Glomerular visceral epithelial cell (primary cell): ENCODE measurements at regions not wholly inside any gene's neighbourhood (a gene's known extent, or its start where the extent isn't known, plus 50 kb on each side); places are given as distances from the start of the nearest gene placed in this dataset.

Source experiments
- DNase-seq: peaks from one replicate; pipeline ENCODE4 v3.0.0-alpha.2; 2016; ENCODE audit errors: extremely low spot score

DNA sequence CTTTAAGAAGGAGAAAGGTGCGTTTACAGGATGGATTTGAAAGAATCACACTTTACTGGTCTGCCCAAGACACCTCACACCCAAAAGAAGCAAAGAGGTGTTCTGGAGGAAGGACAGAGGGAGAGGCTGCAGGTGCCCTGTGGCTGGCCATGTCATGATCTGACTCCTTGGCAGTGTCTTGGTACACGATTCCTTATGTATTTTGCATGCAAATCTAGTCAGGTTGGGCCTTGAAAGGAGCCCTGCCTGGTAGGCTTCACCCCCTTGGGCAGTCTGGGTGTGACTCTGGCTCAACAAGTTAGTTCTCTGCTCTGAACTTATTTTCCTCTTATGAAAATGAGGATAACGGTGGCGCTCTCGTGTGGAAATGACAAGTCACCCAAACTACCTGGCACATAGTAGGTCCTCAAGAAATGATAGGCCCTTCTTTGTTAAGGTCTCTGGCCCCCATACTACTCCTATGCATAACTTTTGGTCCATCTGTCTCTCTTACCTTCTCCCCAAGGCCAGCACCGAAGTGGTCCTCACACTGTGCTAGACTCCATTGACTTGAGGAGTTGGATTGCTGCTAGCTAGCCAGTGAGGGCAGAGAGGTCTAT is 212.5 kb downstream of the SEMA6A start:
- DNase-seq: no peak

DNA sequence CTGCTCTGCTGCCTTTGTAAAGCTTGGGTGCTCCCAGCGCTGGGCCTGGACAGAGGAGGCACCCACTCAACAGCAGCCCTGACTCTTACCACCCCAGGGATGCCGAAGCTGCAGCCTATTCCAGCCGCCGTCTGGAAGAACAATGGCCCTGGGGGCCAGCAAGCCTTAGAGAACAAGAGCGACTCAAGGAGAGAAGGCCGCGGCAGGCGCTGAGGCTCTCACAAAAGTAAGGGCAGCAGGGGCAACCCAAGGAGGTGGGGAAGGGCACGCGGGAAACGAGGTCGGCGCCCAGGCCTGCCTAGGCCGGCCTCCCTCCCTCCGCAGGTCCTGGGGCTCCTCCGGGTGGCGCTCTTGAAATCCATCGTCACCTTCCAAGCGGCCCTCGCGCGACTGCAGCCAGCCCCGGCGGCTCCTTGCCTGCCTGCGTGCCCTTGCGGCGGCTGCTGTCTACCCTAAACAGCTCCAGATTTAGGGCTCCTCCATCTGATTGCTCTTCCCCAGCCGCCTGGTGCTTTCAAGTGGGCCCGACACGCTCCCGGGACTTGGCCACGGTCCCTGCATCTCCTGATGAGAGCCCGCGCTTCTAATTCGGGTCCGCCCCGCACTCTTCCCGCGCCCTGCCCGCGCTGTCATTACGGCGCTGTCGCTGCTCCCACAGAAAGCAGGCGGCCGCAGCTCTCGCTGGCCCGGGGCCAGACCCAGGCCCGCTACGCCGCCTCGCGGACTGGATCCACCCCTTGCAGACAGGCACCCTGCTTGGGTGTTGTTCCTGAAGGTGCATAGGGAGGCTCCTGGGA is 213.3 kb downstream of the SEMA6A start:
- no peak for DNase-seq

DNA sequence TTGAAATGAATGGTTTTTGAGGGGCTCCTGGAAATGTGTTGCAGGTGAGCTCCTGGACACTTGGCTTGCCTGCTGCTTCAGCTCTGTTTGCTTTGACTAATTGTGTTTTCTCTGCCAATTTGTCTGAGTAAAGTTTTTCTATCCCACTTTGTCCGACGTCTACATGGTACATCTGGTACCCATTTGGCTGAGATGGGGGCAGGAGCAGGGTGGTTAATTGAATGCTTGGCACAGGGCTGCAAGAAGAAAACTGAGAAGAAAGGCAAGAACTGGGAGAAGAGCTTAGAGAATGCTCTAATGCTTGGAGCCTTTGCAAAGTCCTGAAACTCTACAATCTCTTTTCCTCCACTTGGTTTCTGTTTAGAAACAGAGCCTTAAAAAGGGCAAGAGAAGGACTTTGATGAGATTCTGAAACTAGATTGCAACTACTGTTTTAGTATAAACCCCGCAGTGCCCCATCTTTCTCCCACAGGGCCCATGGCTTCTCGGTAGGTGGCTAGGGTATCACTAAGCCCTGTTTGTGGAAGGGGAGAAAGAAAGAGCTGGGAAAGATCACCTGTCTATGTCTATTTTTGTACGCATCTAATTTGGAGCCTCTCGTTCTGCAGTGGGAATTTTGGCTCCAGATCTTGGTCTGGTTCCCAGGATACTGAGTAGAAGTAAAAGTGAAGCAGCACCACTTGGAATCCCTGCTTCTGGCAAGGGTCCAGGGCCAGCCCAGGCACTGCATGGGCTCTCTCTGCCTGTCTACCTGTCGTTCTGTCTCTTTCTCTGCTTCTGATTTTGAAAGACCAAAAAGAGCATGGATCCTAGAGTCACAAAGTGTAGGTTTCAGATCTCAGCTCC is 214.4 kb downstream of the SEMA6A start:
- DNase-seq: no peak

DNA sequence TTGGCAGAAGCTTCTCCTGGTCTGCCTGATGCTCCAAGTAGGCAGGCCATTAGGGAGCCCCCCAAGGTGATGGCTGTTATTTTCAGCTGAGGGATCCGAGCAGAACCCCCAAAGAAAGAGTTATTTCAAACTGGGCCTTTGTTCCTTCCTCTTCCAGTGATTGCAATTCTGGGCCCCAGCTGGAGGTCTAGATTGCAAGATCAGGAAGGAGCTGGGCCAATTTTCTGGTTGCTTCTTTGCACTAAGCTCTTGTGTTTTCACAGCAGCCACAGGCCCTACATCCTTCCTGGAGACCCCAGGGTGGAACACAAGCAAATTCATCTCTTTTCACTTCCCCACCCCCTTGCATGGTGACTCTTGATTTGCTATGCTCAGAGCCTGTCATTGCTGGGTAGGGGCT is 215.0 kb downstream of the SEMA6A start:
- no peak for DNase-seq

DNA sequence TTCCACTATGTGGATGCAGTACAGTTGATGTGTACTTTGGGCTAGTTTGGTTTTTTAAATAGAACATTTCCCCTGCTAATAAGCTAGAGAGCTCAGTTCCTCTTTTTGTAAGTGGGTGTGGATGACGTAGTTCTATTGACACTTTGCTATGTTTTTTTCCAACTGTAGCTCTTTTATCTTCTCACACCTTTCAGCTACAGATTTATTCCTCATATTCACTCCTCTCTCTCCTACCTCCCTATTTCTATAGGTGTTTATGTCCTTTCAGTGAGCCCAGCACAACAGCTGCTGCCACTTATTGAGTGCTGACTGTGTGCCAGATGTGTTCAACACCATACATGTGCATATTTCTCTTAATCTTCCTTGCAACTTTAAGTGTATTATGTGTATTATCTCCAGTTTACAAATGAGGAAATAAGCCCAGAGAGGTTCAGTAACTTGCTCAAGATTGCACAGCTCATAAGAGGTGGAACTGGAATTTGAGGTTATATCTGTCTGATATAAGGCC is 215.7 kb downstream of the SEMA6A start:
- no peak for DNase-seq

DNA sequence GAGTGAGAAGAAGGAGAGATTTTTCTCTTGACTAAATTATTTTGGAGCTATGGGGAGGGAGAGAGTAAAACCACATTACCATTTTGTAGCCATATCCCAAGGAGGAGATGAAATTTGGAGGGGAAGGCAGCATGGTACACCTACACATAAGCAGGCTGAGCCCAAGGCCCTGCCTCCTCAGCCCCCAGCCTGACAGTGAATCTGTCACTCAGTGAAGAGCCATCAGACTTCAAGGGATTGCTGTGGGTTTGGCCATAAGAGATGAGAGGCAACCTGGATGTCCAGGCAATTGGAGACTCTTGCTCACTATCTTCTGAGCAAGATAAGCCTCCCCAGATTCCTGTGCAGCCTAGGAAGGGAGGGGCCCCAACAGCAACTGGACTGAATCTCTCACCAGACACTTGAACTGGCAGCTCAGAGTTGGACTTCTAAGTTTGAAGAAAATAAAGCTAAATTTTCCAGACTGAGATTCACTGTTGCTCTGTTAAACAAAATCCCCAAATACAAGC is 216.6 kb downstream of the SEMA6A start:
- DNase-seq: no peak

DNA sequence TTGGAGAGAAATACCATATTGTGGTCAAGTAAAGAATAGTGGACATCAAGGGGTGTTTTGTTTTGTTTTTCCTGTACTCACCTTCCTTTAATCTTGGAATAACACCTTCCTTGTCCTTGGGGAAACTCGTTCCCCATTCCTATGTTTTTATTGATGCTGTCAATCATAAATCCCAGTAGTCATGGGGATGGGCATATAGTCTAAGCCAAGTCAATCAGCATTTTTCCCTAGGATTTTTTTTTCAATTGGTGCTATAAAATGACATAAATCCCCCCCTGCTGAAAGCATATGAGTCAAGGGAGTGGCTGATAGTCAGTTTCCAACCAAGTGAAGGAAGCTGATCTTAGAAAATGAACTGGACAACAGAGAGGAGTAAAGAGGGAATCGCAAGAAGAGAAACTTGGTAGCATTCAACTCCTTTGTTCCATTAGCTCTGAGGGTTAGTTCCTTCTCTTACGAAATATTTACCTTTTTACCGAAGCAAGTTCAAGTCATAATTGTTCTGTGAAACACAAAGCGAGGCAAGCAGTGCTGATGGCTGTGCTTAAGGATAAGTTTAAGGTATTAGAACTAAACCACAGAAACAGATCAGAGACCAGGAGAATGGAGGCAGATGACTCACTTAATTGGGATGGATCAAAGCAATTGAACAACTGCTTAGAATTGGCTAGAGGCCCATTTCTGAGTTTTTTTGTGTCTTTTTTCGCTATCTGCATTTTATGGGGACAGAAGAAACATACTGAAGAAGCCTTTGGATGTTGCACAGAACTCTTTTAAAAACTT is 218.6 kb downstream of the SEMA6A start:
- DNase-seq: no peak

DNA sequence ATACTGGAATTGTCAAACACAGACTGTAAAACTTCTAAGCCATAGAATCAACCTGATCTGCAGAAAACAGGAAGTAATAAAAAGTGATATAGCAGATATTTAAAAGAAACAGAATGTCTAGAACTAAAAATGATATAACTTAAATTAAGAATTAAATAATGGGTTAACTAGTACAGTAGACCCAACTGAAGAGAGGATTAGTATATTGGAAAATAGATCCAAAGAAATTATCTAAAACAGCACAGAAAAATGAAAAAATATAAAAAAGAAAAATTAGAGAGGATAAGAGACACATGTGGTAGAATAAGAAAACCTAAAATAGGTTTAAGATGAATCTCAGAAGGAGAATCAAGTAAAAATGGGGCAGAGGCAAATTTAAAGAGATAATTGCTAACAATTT is 219.9 kb downstream of the SEMA6A start:
- no peak for DNase-seq

DNA sequence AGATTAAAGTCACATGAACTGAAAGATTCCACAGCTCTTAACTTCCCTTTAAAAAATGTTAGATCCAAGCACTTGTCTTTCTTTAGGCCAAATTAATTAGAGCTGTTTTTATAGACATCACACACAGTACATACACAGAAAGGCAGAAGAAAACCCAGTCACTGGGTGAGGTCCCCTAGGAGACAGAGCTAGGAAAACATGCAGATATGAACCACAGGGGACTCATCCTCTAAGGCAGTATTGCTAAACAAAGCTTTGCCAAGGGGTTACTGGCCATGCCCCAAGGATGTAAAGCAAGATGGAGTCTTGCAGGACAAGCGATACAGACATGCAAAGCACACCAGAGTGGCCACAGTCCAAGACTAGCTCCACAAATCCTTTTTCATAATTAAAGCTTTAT is 227.0 kb downstream of the SEMA6A start:
- DNase-seq: no peak

DNA sequence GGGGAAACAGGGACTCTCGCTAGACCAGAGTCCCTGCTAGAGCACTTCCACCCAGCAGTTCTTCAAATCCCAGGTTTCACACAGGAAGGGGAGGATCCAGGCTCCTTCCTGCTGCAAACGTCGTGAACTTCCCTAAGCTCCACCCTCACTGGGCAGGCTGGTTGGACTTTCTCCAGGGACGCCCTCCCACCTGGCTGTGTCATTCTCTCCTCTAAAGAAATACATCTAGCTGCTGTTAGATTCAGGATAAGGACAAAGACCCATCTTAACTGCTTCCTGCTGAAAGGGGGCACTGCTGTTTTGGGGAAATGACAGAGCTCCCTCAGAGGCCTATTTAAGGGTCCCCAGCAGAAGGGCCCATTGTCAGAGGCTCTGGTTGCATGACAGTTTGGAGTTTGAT is 230.7 kb downstream of the SEMA6A start:
- no peak for DNase-seq
